ENCODE measurements at regions not wholly inside any gene's neighbourhood (a gene's known extent, or its start where the extent isn't known, plus 50 kb on each side); places are given as distances from the start of the nearest gene placed in this dataset.

DNA sequence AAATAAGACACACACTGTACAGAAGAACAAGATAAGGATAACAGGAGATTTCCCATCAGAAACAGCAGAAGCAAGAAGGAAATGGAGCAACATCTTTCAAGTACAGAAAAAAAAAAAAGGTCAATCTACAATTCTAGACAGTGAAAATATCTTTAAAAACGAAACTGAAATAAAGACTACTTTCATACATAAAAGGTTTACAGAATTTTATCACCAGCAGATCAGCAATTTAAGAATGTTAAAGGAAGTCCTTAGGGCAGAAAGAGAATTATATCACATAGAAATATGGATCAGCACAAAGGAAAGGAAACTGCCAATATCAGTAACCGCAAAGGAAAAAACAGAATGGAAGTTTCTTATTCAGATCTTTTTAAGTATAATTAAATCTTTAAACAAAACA is 931.0 kb downstream of the EPHA4 start:
- DNase-seq (ENCODE audit: low spot score) = no peak

DNA sequence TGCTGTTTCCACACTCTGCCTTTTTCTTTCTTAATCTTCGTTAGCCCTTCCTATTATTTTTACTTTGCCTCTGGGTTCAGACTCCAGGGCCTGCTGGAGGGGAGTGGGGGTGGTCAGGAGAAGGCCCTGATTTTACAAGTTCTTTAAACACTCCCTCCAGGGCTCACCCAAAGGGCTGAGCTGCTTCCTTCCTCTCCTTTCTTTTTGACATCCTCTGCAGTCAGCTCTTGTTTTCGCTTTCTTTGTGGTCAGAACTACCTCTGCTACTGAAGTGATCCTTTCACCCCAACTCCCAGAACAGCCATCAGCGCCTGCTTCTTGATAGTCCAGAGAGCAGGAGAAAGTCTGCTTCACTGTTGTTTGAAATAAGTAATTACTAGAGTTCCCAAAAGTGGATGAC is 925.7 kb downstream of the EPHA4 start:
- DNase-seq (ENCODE audit: low spot score) = no peak

DNA sequence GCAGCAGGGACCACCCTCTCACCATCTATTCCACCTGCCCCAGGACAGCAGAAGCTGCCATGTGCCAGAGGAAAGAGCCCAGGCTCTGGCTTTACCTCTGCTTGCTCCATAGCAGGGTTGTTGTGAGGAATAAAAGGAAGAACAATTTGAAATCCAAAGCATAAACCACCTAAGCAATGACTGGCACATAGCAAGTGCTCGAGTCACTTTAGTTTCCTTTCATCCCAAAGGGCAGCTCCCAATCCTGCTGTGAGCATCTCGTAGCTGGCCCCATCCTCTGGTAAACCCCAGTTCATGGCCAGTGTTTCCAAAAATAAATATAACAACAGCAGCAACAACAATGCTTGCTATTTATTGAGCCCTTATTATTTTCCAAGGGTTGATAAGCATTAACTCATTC is 923.5 kb downstream of the EPHA4 start:
- DNase-seq (ENCODE audit: low spot score) = no peak

DNA sequence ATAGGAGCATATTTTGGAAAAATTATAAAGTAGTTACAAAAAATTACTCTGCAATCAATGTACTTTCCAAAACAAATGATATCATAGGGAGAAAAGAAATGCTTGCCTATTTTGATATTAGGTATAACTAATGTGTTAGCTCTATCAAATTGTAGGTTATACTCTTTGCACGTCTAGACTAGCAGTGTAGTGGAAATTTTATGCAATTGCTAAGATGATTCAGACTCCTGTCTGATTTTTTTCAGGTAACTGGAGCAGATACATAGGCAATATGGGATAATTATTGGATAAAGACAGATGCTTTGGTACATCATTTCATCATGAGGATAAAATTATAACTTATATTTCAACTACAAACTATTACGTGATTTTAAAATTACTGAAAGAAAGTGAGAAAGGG is 918.3 kb downstream of the EPHA4 start:
- DNase-seq (ENCODE audit: low spot score) = no peak

DNA sequence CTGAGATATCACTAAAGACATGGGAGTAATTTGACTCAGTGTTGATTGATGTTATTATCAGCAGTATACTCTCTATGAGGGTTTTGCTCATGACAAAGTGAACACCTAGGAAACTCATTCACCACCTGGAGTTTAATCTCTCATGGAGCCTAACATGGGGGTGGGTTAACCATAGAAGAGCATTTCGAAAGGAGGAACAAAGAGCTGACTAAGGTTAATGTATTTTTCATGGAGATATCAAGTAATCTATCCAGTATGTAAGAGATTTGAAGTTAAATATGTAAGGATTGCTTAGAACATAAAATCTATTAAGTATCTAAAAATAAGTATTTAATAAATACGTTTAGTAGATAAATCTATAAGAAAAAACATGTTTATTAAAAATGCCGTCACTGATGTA is 917.8 kb downstream of the EPHA4 start:
- no peak for DNase-seq (ENCODE audit: low spot score)

DNA sequence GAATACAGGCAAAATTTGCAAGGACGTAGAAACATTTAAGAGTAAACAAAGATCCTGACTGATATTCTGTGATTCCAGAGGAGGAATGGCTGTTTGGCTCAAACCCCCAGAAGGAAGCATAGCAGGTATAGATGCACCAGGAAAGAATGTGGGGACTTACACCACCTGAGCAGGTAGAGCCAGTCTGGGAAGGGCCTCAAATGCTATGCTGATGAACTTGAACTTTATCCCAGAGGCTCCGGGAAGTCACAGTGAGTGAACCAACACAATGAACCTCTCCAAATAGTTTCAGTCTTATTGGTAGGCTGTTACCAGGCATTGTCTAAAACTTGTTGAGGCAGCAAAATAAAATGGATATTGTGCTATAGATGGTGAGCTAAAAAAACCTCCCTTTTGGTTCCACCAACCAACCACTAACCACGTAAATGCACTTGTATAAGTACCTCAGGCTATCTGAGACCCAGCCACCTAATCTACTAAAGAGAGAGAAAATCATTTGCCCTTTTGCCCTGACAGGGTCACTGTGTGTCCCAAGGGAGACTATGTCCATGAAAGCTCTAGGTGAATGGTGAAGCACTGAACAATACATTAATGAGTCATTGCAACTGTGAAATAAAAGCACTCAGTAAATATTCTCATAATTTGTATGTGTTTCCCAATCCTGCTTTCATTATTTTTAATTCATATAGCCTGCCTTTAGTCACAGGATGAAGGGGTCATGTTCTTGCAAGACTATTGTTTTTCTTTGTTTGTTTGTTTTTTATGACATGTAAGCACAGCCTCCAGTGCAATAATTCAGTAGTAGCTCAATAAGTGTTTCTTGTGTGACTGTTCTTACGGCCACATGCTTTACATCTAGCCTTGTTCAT is 911.6 kb downstream of the EPHA4 start:
- DNase-seq (ENCODE audit: low spot score) = no peak

DNA sequence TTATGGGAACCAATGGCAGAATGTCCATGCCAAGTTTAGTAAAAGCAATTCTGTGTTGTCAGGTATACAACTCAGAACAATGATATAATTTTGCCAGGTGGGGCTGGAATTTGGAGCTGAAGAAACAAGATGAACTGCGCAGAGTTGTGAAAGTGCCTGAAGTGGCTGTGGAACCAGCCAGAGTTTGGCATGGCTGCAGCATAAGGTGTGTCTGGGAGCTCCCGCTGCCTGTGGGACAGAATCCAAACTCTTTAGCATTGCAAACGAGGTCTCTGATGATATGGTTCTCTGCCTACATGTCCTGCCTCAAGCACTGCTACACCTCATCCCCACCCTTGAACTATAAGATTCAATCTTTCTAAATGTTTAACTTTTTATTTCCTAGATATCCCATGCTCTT is 909.7 kb downstream of the EPHA4 start:
- DNase-seq (ENCODE audit: low spot score) = no peak

DNA sequence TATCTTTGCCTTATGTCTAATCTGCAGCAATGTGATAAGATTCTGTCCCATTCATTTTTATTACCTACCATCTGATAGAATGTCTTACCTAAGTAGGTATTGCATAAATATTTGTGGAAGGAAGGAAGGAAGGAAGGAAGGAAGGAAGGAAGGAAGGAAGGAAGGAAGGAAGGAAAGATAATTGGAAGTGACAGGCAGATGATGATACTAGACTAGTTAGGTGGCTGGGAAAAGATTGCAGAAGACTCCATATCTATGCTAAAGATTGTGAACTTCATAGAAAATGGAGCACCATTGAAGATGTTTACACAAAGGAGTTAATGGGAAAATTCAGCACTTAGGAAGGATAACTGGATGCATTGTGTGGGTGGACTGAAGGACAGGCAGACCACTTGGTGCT is 909.0 kb downstream of the EPHA4 start:
- no peak for DNase-seq (ENCODE audit: low spot score)

DNA sequence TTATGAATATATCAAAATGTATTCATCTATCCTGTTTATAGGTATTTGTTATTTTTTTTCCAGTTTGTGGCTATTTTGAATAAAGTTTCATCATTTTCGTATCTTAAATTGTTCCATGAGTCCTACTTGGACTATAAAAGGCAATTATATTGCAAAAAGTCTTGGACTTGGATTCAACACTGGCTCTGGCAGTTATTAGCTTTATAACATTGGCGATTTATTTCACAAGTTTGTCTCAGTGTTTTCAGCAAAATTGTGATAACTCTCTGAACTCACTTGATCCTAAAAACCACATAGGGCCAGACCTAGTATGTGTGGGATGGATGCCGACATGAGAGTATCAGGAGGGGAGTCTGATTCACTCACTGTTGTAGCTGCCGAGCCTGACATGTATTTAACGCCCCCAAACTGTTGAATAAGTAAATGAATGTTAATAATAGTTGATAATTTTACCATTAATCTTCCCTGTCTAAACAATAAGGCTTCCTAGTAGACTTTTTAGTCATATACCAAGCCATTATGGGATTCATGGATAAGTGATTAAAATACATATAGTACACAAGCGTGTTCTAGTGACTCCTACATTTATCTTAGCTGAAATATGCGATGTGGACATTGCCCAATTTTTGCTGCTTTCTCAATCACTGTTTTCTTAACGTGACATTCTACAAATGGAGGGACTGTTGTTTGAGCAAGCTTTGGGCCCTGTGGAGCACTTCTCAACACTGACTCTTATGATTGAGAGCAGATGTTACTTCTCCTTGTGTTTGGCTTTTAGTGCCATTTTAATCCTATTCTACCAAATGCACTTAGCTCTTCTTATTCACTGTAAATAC is 907.6 kb downstream of the EPHA4 start:
- no peak for DNase-seq (ENCODE audit: low spot score)

DNA sequence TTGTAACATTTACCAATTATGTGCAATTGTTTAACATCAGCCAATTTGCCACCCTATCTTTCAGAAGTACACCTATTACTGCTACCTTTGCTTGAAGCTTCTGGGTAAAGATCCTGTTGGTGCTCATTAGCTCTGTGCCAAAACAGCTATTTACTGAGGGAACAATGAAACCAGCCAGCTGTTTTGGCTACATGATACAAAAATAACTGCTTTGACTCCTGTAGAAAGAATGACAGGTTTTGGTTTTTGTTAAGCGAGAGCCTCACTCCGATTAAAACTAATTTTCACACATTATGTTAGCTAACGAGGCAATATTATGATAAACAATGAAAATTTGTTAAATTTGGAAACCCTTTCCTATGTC is 907.0 kb downstream of the EPHA4 start:
- DNase-seq (ENCODE audit: low spot score) = no peak

DNA sequence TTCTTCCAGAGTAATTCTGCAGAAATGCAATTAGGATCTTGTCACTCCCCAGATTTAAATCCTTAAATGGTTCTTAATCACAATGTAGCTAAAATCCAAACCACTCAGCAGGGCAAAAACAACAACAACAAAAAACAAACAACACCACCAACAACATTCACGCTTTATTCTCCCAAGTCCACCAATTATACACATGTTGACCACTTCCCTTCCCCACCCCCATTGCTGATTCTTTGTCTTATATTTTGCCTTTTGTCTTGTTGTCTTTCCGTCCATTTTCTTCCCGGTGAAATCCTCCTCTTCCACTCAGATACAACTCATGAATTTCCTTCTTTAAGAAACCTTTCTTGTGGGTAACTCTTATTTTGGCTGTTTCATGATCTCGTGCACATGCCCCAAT is 902.8 kb downstream of the EPHA4 start:
- DNase-seq (ENCODE audit: low spot score) = no peak

DNA sequence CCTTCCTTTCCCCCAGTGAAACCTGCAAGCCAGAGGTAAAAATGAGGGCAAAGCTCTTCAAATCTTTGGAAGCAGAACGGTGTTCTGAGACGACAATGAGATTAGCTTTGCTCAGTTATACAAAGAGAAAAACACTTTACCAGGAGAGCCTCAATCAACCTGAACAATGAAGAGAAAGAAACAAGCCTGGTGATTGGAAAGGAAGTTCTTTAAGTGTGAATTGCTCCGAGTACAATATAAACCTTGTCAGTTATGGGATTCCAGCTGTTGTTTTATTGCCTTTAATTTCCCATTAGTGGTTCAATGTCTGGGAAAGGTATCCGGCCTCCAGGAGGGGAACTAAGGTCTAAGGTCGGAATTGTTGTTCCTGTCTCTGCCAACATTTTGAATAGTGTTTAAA is 901.6 kb downstream of the EPHA4 start:
- no peak for DNase-seq (ENCODE audit: low spot score)

DNA sequence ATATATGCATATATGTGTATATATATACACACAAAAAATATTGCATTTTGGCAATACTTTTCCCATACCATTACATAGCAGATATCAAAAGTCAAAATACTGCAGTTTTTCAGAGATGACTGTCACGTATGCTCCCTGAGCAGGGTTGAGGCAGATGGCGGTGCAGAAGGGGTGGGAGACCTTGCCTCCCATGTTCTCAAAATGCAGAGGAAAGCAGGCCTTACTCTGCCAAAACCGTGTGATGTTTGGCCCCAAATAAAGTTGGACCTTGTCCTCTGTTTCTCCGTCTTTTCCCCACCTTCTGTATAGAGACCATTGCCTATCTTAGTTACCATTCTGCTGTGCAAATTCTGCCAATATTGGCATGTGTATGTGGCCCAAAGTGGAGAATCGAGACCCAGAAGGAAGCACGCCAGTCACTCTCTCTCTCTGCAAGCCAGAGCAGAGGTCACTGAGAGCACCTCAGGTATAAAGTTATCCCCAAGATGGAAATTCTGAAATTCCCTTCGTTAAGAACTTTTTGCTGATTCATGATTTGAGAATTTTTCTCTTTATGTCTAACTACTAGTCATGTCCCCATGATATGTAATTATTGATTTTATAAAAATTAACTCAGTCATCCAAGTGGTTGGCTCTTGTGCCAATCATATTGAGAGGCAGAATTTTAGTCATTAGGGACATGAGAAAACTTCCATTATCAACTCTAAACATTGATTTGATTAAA is 898.8 kb downstream of the EPHA4 start:
- DNase-seq (ENCODE audit: low spot score) = no peak

DNA sequence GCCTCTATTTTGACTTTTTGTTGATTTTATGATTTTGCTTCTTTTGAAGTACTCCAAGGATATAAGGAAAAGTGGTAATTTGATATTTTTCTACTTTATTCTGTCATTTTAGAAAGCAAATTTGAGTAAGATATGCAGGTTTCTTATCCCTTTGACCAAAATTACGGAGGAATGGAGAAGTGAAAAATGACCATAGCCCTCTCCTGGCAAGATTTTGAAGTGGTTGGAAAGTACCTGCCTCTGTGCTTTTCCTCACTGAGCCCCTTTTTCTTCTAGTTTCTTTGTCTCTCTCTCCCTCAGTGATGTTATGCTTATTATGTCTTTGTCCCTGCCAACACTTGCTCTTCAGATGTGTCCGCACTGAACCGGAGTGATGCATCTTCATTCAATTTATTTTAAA is 898.1 kb downstream of the EPHA4 start:
- DNase-seq (ENCODE audit: low spot score) = no peak

DNA sequence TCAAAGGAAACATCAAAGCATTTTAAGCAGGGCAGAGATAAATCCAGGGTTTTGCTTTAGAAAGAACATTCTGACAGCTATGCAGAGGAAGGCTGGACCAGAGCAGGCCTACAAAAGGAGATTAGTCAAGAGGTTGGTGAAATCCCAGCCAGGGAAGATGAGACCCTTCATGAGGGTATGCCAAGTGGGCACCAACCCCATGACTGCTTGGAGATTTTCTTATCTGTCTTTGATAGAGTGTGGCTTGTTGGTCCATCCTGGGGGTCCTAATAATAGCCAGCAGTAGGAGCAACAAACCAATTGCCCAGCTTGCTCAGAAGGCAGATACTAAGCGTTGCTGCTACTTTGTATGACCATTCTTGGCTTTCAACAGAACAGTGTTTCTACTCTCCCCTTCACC is 895.4 kb downstream of the EPHA4 start:
- DNase-seq (ENCODE audit: low spot score) = no peak

DNA sequence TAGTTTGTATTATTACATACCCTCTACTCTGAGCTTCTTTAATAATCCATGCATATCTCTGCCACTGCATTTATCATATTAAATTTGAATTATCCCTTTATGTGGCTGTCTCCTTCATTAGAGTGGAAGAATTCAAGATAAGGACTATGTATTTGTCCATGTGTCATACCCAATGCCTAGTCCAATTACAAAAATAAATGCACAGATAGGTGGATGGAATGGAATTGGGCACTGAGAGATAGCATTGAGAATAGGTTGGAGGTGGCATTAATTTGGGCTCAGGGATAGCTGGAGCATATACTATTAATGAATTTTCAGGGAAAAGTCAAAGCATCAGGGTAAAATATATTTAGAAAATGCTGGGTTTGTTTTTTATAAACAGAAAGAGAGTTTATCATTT is 893.2 kb downstream of the EPHA4 start:
- DNase-seq (ENCODE audit: low spot score) = no peak

DNA sequence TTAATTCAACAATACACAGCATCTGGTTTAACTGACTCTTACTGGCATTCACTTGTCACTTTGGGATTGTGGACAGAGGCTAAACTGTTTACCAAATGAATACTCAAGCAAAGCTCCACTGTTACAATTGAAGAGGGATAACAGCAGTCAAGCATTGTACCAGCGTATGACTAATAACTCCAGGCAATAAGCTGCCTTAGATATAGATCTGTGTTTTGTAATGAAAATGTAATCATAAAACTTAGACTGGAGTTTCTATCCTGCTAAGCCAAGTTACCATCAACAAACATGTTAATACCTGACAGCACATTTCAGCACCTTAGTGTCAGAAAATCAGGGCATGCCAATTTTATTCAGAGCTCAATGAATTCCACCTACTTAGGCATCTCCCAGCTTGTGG is 889.5 kb downstream of the EPHA4 start:
- no peak for DNase-seq (ENCODE audit: low spot score)

DNA sequence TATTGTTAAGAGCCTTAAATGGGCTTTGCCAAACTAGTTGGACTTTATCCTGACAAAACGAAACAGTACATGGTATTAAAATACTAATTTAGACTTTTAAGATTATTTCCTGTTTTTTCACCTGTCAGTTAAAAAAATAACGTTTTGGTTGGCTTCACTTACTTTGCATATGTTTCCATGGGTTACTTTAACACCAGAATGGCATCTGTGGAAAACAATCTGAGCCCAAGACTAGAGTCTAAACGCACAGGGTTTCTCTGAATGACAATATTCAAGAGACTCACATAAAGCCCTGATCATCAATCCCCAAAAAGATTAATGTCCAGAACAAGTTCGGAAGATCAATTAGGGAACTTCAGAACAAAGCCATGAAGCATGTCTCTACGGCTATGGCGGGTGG is 888.0 kb downstream of the EPHA4 start:
- no peak for DNase-seq (ENCODE audit: low spot score)

DNA sequence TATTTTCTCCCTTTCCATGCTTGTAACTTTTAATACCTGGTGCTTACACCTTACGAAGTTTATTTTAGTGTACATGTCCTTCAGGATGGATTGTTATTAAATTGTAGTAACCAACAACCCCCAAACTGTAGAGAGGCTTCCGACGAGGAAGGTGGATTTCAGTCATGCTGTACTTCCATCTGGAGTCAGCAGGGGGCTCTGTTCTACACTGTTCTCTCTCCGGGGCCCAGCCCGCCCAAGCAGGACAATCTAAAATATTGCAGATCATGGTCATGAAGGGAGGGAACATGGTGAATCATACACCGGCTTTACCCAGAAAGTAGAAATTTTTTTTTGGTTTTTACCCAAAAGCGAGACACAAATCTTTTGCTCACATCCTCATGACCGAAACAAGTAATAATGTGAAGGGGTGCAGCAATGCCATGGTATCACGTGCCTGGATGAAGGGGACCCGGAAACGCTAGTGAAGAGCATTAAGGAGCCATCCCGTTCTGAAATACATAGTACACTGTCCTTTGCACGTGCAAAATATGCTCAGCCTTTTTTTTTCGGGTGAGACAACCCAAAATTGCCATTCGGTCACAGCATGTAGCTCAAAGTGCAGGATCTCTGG is 884.8 kb downstream of the EPHA4 start:
- peak; percentile 67 for DNase-seq (ENCODE audit: low spot score)

DNA sequence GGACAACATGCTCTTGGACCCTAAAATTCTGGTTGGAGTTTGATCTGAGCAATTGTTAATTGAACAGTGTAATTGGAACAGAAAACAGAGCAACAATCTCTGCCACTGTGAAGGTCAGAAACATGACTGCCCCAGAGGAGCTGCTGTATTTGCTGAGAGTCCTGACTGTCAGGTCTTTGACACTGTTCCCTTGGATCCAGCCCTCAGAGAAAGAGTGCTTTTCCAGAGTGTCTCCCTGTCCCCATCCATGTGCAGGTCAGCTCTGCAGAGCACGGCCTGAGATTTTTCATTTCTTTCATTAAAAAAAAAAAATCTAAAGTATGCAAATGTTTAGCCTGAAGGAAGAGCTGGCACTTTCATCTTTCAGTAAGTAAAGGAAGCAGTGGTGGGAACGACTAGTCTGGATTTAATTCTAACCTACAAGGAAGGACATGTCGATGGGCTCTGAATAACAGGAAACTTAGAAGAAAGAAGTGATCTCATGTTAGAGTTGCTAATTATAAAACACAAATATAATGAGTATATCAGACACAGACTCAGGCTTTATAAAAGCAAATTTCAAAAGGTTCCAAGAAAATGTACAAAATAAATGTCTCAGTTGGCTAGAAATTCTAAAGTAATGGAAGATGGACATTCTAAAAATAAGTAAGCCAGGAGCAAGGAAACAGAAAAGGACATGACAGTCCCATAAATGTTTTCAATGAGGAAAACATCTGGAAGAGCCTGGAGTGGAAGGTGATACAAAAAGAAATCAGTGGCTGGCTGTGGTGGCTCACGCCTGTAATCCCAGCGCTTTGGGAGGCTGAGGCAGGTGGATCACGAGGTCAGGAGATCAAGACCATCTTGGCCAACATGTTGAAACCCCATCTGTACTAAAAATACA is 876.5 kb downstream of the EPHA4 start:
- no peak for DNase-seq (ENCODE audit: low spot score)

DNA sequence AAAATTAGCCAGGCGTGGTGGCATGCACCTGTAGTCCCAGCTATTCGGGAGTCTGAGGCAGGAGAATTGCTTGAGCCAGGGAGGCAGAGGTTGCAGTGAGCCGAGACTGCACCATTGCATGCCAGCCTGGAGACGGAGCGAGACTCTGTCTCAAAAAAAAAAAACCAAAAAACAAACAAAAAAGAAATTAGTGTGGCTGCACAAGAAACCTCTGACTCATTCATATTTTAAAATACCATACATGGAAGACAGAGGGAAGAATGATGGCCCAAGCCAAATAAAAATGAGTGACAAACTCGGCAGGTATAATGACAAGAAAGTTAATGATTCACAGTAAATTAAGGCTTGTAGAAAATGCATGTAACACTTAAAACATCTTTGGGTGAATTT is 875.8 kb downstream of the EPHA4 start:
- no peak for DNase-seq (ENCODE audit: low spot score)

Measured in D341Med (cell line).